Mesenchymal stem cell (in vitro differentiated cells and primary cell): ENCODE measurements at regions not wholly inside any gene's neighbourhood (a gene's known extent, or its start where the extent isn't known, plus 50 kb on each side); places are given as distances from the start of the nearest gene placed in this dataset.

Experiments
- DNase-seq: peaks from one replicate; pipeline ENCODE4 v3.0.0-alpha.2; 2013
- H2AFZ ChIP-seq: one replicate; pipeline ENCODE4 v1.6.1; 2013; ENCODE audit warnings: low read depth, mild to moderate bottlenecking, control low read depth, inconsistent platforms, low read length, moderate library complexity
- H2AK5ac ChIP-seq: 2 replicates; pipeline ENCODE4 v1.6.1; 2013; ENCODE audit warnings: low read length, moderate library complexity, mild to moderate bottlenecking, inconsistent platforms; ENCODE audit not compliant: severe bottlenecking
- H2BK120ac ChIP-seq: one replicate; pipeline ENCODE4 v1.6.1; 2013; ENCODE audit warnings: low read depth, mild to moderate bottlenecking, inconsistent platforms, low read length, moderate library complexity
- H2BK12ac ChIP-seq, 2 experiments: one replicate each; pipeline ENCODE4 v1.6.1; 2013; ENCODE audit warnings: inconsistent platforms in 2 of 2, low read length in 2 of 2, mild to moderate bottlenecking in 2 of 2, moderate library complexity in 2 of 2, control low read depth in 1 of 2
- H2BK15ac ChIP-seq: one replicate; pipeline ENCODE4 v1.6.1; 2013; ENCODE audit warnings: mild to moderate bottlenecking, low read depth, inconsistent platforms; ENCODE audit not compliant: poor library complexity, severe bottlenecking
- H2BK5ac ChIP-seq: 2 replicates; pipeline ENCODE4 v1.6.1; 2013; ENCODE audit warnings: low read depth, mild to moderate bottlenecking, low read length, control low read depth, inconsistent platforms; ENCODE audit not compliant: poor library complexity, severe bottlenecking
- H3K14ac ChIP-seq, 2 experiments: one replicate each; pipeline ENCODE4 v1.6.1; 2013; ENCODE audit warnings: inconsistent platforms in 2 of 2, low read length in 2 of 2, control low read depth in 1 of 2, mild to moderate bottlenecking in 1 of 2, moderate library complexity in 1 of 2
- H3K18ac ChIP-seq, 2 experiments: one replicate each; pipeline ENCODE4 v1.6.1; 2013; ENCODE audit warnings: inconsistent platforms in 2 of 2, low read length in 2 of 2, control low read depth in 1 of 2, low read depth in 1 of 2, mild to moderate bottlenecking in 1 of 2
- H3K23ac ChIP-seq, 2 experiments: one replicate each; pipeline ENCODE4 v1.6.1; 2013; ENCODE audit warnings: inconsistent platforms in 2 of 2, low read length in 2 of 2, mild to moderate bottlenecking in 2 of 2, moderate library complexity in 2 of 2, control low read depth in 1 of 2
- H3K27ac ChIP-seq: 2 replicates; pipeline ENCODE4 v1.5.1; 2013; ENCODE audit warnings: mild to moderate bottlenecking, moderate library complexity, low read length, control low read depth, inconsistent platforms; ENCODE audit not compliant: poor library complexity, severe bottlenecking
- H3K27me3 ChIP-seq, 2 experiments: 2 replicates each; pipeline versions ENCODE4 v1.6.1 to v1.7.0; 2013; ENCODE audit warnings: low read length in 2 of 2, mild to moderate bottlenecking in 2 of 2, moderate library complexity in 2 of 2, control low read depth in 1 of 2, inconsistent platforms in 1 of 2; ENCODE audit not compliant: control insufficient read depth in 1 of 2, insufficient read depth in 1 of 2
- H3K36me3 ChIP-seq, 2 experiments: 2 replicates each; pipeline versions ENCODE4 v1.6.1 to v1.7.0; 2013; ENCODE audit warnings: low read length in 2 of 2, control low read depth in 1 of 2, inconsistent platforms in 1 of 2, low read depth in 1 of 2, mild to moderate bottlenecking in 1 of 2; ENCODE audit not compliant: insufficient read depth in 2 of 2, control insufficient read depth in 1 of 2
- H3K4ac ChIP-seq, 2 experiments: one replicate each; pipeline ENCODE4 v1.6.1; 2013; ENCODE audit warnings: inconsistent platforms in 2 of 2, low read length in 2 of 2, mild to moderate bottlenecking in 2 of 2, moderate library complexity in 2 of 2, control low read depth in 1 of 2, low read depth in 1 of 2
- H3K4me1 ChIP-seq: 2 replicates; pipeline ENCODE4 v1.6.1; 2013; ENCODE audit warnings: low read depth, low read length, control low read depth; ENCODE audit not compliant: control insufficient read depth, insufficient read depth
- H3K4me2 ChIP-seq: 2 replicates; pipeline ENCODE4 v1.6.1; 2013; ENCODE audit warnings: low read length, mild to moderate bottlenecking, inconsistent platforms; ENCODE audit not compliant: poor library complexity, severe bottlenecking
- H3K4me3 ChIP-seq, 2 experiments: 2 replicates each; pipeline versions ENCODE4 v1.5.1 to v1.7.0; 2013; ENCODE audit warnings: low read length in 2 of 2, mild to moderate bottlenecking in 2 of 2, control low read depth in 1 of 2, low read depth in 1 of 2; ENCODE audit not compliant: insufficient read depth in 1 of 2
- H3K79me1 ChIP-seq: replicated peaks from 2 replicates; pipeline ENCODE4 v1.6.1; 2013; ENCODE audit warnings: mild to moderate bottlenecking, control low read depth, low read length, inconsistent platforms; ENCODE audit not compliant: poor library complexity, severe bottlenecking
- H3K9ac ChIP-seq: 2 replicates; pipeline ENCODE4 v1.7.0; 2013; ENCODE audit warnings: mild to moderate bottlenecking, low read length, moderate library complexity
- H3K9me3 ChIP-seq: 2 replicates; pipeline ENCODE4 v1.7.0; 2013; ENCODE audit warnings: mild to moderate bottlenecking, low read length; ENCODE audit not compliant: control insufficient read depth
- H4K8ac ChIP-seq: one replicate; pipeline ENCODE4 v1.6.1; 2013; ENCODE audit warnings: inconsistent platforms, mild to moderate bottlenecking, low read length, moderate library complexity
- H4K91ac ChIP-seq: one replicate; pipeline ENCODE4 v1.6.1; 2013; ENCODE audit warnings: mild to moderate bottlenecking, low read length, inconsistent platforms
- WGBS: methylation state at CpG from one replicate; pipeline ENCODE4 v1.1.7; 2013; ENCODE audit warnings: mixed read lengths; 5-methylcytosine and 5-hydroxymethylcytosine counted together

DNA sequence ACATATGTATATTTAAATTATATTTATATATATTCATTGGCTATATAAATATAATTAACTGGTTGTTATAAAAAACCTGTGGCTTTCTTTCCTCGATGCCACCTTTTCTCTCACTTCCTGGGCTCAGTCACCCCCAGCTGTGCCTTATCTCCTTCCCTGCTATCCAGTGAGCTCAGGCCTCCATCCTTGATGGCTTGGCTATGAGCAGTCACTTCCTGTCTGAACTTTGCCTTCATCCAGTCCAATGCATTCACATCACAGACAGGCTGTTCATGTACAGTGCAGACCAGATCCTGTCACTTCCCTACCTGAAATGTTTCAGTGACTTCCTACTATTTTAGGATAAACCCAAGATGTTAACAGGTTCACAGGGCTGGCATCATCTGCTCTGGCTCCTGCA lies 115.3 kb upstream of the PRB2 start:
- Histone ChIP-seq H4K91ac (no peak overlapping the region), H3K79me1 (no peaks in the 10 kb centered on the region), H3K4ac (no peak overlapping the region), H3K27me3 (no peaks in the 10 kb centered on the region), H3K9ac (no peak overlapping the region), H3K4me3 (no peak overlapping the region), H2BK5ac (no peak overlapping the region), H3K36me3 (no peaks in the 10 kb centered on the region), H3K23ac (no peak overlapping the region), H2BK120ac (no peak overlapping the region), H3K4me2 (no peak overlapping the region), H3K27ac (no peak overlapping the region), H2AFZ (no peak overlapping the region), H2AK5ac (no peak overlapping the region), H3K14ac (no peak overlapping the region), H3K18ac (no peak overlapping the region), H4K8ac (no peak overlapping the region), H2BK15ac (no peak overlapping the region), H2BK12ac (no peak overlapping the region), H3K4me1 (peaks cover 19% of the 10 kb centered on the region), H3K9me3 (no peaks in the 10 kb centered on the region)
- WGBS, result 32% methylated on average over 1 of the region's 1 CpG
- no peak for DNase-seq

DNA sequence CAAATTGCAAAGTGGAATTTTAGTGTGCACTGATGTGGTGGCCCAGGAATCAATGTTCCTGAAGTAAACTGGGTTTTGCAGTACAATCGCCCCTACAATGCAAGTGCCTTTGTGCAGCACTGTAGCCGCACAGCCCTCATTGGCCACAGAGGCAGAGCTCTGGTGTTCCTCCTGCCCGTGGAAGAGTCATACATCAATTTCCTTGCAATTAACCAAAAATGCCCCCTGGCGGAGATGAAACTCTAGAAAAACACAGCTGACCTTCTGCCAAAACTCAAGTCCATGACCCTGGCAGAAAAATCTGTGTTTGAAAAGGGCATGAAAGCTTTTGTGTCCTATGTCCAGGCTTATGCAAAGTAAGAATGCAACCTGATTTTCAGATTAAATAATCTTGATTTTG lies 117.9 kb upstream of the PRB2 start:
- no peak overlapping the region for H2BK15ac ChIP-seq
- no peak overlapping the region for H3K14ac ChIP-seq
- H2BK12ac ChIP-seq, result no peak overlapping the region
- no peaks in the 10 kb centered on the region for H3K79me1 ChIP-seq
- no peak overlapping the region for H3K27ac ChIP-seq
- DNase-seq, result no peak
- no peaks in the 10 kb centered on the region for H3K36me3 ChIP-seq
- H3K23ac ChIP-seq, result no peak overlapping the region
- H3K9ac ChIP-seq, result no peak overlapping the region
- no peak overlapping the region for H2AFZ ChIP-seq
- no peak overlapping the region for H3K4me3 ChIP-seq
- no peak overlapping the region for H4K8ac ChIP-seq
- H2AK5ac ChIP-seq, result no peak overlapping the region
- 61% methylated on average over 4 of the region's 4 CpGs for WGBS
- H4K91ac ChIP-seq, result no peak overlapping the region
- no peak overlapping the region for H3K4me2 ChIP-seq
- no peak overlapping the region for H3K4ac ChIP-seq
- H3K27me3 ChIP-seq, result no peaks in the 10 kb centered on the region
- H2BK120ac ChIP-seq, result no peak overlapping the region
- H3K4me1 ChIP-seq, result peaks cover 14% of the 10 kb centered on the region
- no peaks in the 10 kb centered on the region for H3K9me3 ChIP-seq
- no peak overlapping the region for H2BK5ac ChIP-seq
- H3K18ac ChIP-seq, result no peak overlapping the region

- Histone ChIP-seq H3K79me1 (no peaks in the 10 kb centered on the region), H3K4me1 (no peaks in the 10 kb centered on the region), H3K4ac (no peak overlapping the region), H3K9ac (no peak overlapping the region), H3K4me2 (no peak overlapping the region), H3K27ac (no peak overlapping the region), H2BK120ac (no peak overlapping the region), H3K9me3 (no peaks in the 10 kb centered on the region), H3K4me3 (no peak overlapping the region), H2BK5ac (no peak overlapping the region), H4K91ac (no peak overlapping the region), H2AFZ (no peak overlapping the region), H4K8ac (no peak overlapping the region), H2BK15ac (no peak overlapping the region), H2AK5ac (no peak overlapping the region), H3K18ac (no peak overlapping the region), H3K14ac (no peak overlapping the region), H3K23ac (no peak overlapping the region), H3K36me3 (no peaks in the 10 kb centered on the region), H3K27me3 (no peaks in the 10 kb centered on the region), H2BK12ac (no peak overlapping the region)
- DNase-seq, result no peak
- 87% methylated on average over 5 of the region's 6 CpGs for WGBS
Observed at GRCh38 chr12:11517080-11517479, 121.7 kb upstream of the PRB2 start.

DNA sequence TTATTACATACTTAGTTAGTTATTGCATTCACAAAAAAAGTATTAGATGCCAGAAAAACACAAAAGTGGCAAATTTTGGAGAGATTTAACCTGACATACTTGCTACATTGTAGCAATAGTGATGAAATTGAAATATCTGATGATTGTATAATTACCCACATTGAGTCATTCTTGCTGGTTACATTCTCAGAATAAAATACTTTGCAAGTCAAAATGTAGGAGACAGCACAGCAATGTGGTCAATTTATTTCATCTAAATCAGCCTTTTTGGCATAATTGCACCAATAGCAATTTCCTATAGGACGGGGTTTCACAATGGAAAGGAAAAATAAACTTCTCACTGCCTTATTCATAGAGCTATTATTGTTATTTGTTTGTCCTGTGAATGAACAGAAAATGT lies 125.0 kb upstream of the ETV6 start:
- H2BK5ac ChIP-seq, result no peak overlapping the region
- no peak overlapping the region for H3K18ac ChIP-seq
- no peak overlapping the region for H2BK12ac ChIP-seq
- no peak overlapping the region for H2AK5ac ChIP-seq
- H3K4me3 ChIP-seq, result no peak overlapping the region
- no peak overlapping the region for H3K23ac ChIP-seq
- no peak overlapping the region for H3K4ac ChIP-seq
- H3K36me3 ChIP-seq, result no peaks in the 10 kb centered on the region
- H4K91ac ChIP-seq, result no peak overlapping the region
- H2BK15ac ChIP-seq, result no peak overlapping the region
- H2BK120ac ChIP-seq, result no peak overlapping the region
- no peak overlapping the region for H3K14ac ChIP-seq
- no peaks in the 10 kb centered on the region for H3K9me3 ChIP-seq
- H3K79me1 ChIP-seq, result no peaks in the 10 kb centered on the region
- WGBS, result no CpG with 5 or more reads among the region's 1 CpG
- no peaks in the 10 kb centered on the region for H3K4me1 ChIP-seq
- H3K4me2 ChIP-seq, result no peak overlapping the region
- no peak for DNase-seq
- no peak overlapping the region for H3K9ac ChIP-seq
- H3K27me3 ChIP-seq, result no peaks in the 10 kb centered on the region
- no peak overlapping the region for H2AFZ ChIP-seq
- H3K27ac ChIP-seq, result no peak overlapping the region
- H4K8ac ChIP-seq, result no peak overlapping the region
